ENCODE measurements at regions not wholly inside any gene's neighbourhood (a gene's known extent, or its start where the extent isn't known, plus 50 kb on each side); places are given as distances from the start of the nearest gene placed in this dataset.

- Mint-ChIP-seq H3K27me3 (ENCODE audit: insufficient read depth, unreplicated experiment) (no peaks in the 10 kb centered on the region), H3K9me3 (ENCODE audit: unreplicated experiment) (no peaks in the 10 kb centered on the region), H3K4me1 (ENCODE audit: insufficient read depth, unreplicated experiment) (peaks cover 19% of the 10 kb centered on the region), H3K27ac (ENCODE audit: low read depth, unreplicated experiment) (no peak overlapping the region), H3K36me3 (ENCODE audit: insufficient read depth, unreplicated experiment) (peaks cover 5% of the 10 kb centered on the region), H3K4me3 (ENCODE audit: unreplicated experiment) (no peak overlapping the region)
- BruUV-seq (replicated peaks) = no TSS peak
- DNase-seq (ENCODE audit: unreplicated experiment) = peak; percentile 72
- POLR2A ChIA-PET = interaction anchor here (0.6 to 1.5 kb wide), 5 partner anchors 12 to 138 kb away, joined by 3 to 5 read pairs (median 3); no protein-coding TSS in a partner anchor
- TF ChIP-seq CTCF (IDR thresholded peaks at IDR 0.05; ENCODE audit: unreplicated experiment) = peak; percentile 12
- CTCF ChIA-PET = interaction anchor here (0.5 to 1.8 kb wide), 5 partner anchors 20 to 45 kb away, joined by 3 to 4 read pairs (median 3); no protein-coding TSS in a partner anchor
- intact Hi-C loops (cut with micrococcal nuclease) = no loop called here
Measured at GRCh38 chr15:62928242-62928999, 114.1 kb upstream of the TPM1 start.

GRCh38 chr15:62929000-62929357, 113.6 kb upstream of the TPM1 start:
- Mint-ChIP-seq H3K4me1 (ENCODE audit: insufficient read depth, unreplicated experiment) (peaks cover 19% of the 10 kb centered on the region), H3K27me3 (ENCODE audit: insufficient read depth, unreplicated experiment) (no peaks in the 10 kb centered on the region), H3K4me3 (ENCODE audit: unreplicated experiment) (no peak overlapping the region), H3K36me3 (ENCODE audit: insufficient read depth, unreplicated experiment) (peaks cover 5% of the 10 kb centered on the region), H3K27ac (ENCODE audit: low read depth, unreplicated experiment) (no peak overlapping the region), H3K9me3 (ENCODE audit: unreplicated experiment) (no peaks in the 10 kb centered on the region)
- ChIA-PET CTCF (interaction anchor here (0.5 to 1.2 kb wide), 3 partner anchors 29 to 39 kb away, joined by 3 read pairs; no protein-coding TSS in a partner anchor), POLR2A (interaction anchor here (0.6 to 1.5 kb wide), 5 partner anchors 13 to 137 kb away, joined by 3 to 5 read pairs (median 3); no protein-coding TSS in a partner anchor)
- peak; percentile 71 for DNase-seq (ENCODE audit: unreplicated experiment)
- intact Hi-C loops (cut with micrococcal nuclease) = no loop called here
- no peak for TF ChIP-seq CTCF (IDR thresholded peaks at IDR 0.05; ENCODE audit: unreplicated experiment)
- BruUV-seq (replicated peaks) = no TSS peak

GRCh38 chr15:62931650-62932049, 110.9 kb upstream of the TPM1 start:
- no peak for DNase-seq (ENCODE audit: unreplicated experiment)
- no TSS peak for BruUV-seq (replicated peaks)
- Mint-ChIP-seq H3K9me3 (ENCODE audit: unreplicated experiment) (no peaks in the 10 kb centered on the region), H3K36me3 (ENCODE audit: insufficient read depth, unreplicated experiment) (no peaks in the 10 kb centered on the region), H3K27ac (ENCODE audit: low read depth, unreplicated experiment) (no peak overlapping the region), H3K4me3 (ENCODE audit: unreplicated experiment) (no peak overlapping the region), H3K27me3 (ENCODE audit: insufficient read depth, unreplicated experiment) (no peaks in the 10 kb centered on the region), H3K4me1 (ENCODE audit: insufficient read depth, unreplicated experiment) (peaks cover 19% of the 10 kb centered on the region)
- ChIA-PET CTCF (interaction anchor here (0.5 to 0.8 kb wide), 2 partner anchors 28 to 67 kb away, joined by 3 to 4 read pairs; no protein-coding TSS in a partner anchor), POLR2A (interaction anchor here (1.0 to 1.2 kb wide), 2 partner anchors 32 to 78 kb away, joined by 3 to 4 read pairs; no protein-coding TSS in a partner anchor)
- TF ChIP-seq CTCF (IDR thresholded peaks at IDR 0.05; ENCODE audit: unreplicated experiment) = no peak
- intact Hi-C loops (cut with micrococcal nuclease) = no loop called here

DNA sequence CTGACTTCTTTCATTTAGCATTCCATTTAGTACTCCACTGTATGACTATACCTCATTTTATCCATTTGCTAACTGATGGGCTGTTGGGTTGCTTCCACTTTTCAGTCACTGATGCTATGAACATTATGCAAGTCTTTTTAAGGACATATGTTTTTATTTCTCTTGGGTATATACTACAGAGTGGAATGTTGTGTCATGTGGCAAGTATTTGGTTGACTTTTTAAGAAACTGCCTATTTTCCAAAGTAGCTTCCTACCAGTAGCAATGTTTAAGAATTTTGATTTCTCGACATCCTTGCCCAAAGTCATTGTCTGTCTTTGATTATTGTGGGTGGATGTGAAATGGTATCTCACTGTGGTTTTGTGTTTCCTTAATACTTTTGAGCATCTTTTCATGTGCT, 110.1 kb upstream of the TPM1 start:
- ChIA-PET POLR2A (interaction anchor here (0.6 to 1.2 kb wide), 2 partner anchors 32 to 145 kb away, joined by 3 to 4 read pairs; no protein-coding TSS in a partner anchor), CTCF (interaction anchor here (0.5 to 0.8 kb wide), 2 partner anchors 29 to 68 kb away, joined by 3 to 4 read pairs; no protein-coding TSS in a partner anchor)
- H3K9me3 Mint-ChIP-seq (ENCODE audit: unreplicated experiment) = no peaks in the 10 kb centered on the region
- no peak for TF ChIP-seq CTCF (IDR thresholded peaks at IDR 0.05; ENCODE audit: unreplicated experiment)
- H3K27ac Mint-ChIP-seq (ENCODE audit: low read depth, unreplicated experiment) = no peak overlapping the region
- peaks cover 19% of the 10 kb centered on the region for H3K4me1 Mint-ChIP-seq (ENCODE audit: insufficient read depth, unreplicated experiment)
- peak; percentile 51 for DNase-seq (ENCODE audit: unreplicated experiment)
- intact Hi-C loops (cut with micrococcal nuclease) = no loop called here
- H3K27me3 Mint-ChIP-seq (ENCODE audit: insufficient read depth, unreplicated experiment) = no peaks in the 10 kb centered on the region
- H3K4me3 Mint-ChIP-seq (ENCODE audit: unreplicated experiment) = no peak overlapping the region
- H3K36me3 Mint-ChIP-seq (ENCODE audit: insufficient read depth, unreplicated experiment) = no peaks in the 10 kb centered on the region
- BruUV-seq (replicated peaks) = no TSS peak
